Keratinocyte (primary cell): ENCODE measurements at regions not wholly inside any gene's neighbourhood (a gene's known extent, or its start where the extent isn't known, plus 50 kb on each side); places are given as distances from the start of the nearest gene placed in this dataset.

Experiments used
- CTCF ChIP-seq, 3 experiments: IDR thresholded peaks in 1 of 3; conservative IDR thresholded peaks in 1 of 3; optimal IDR thresholded peaks in 1 of 3; 2 replicates in 2 of 3; 3 replicates in 1 of 3; pipeline versions ENCODE3 to v1.5.1; 2011; ENCODE audit warnings: low read length in 3 of 3, mild to moderate bottlenecking in 3 of 3, moderate library complexity in 2 of 3, control low read depth in 1 of 3, inconsistent platforms in 1 of 3; ENCODE audit not compliant: insufficient read depth in 2 of 3; ENCODE audit errors: extremely low read depth in 1 of 3
- EZH2 ChIP-seq: IDR thresholded peaks from one replicate; pipeline ENCODE4 v1.6.1; 2012; ENCODE audit warnings: inconsistent platforms, mild to moderate bottlenecking, low read length, moderate library complexity

DNA sequence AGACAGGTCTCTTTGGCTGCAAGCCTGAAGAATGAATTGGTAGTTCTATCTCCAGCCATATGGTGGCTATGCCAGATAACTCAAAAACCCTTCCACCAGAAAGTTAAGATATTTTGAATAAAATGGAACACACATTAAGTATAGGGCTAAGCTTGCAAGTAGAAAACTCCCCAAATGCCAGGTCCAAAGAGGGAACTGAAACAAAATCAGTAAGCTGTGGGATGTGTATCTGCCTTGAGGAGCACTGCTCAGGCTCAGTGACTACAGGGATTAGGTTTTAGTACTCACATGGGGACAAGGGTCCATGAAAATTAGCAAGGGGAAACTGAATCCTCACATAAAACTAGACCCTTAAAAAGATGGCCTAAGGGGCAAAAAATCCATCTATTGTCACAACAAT is 115.7 kb upstream of the PMFBP1 start:
- TF ChIP-seq EZH2 (no peak), CTCF (optimal IDR thresholded peaks at IDR 0.05 in 1 of 3, IDR thresholded peaks at IDR 0.05 in 1 of 3, conservative IDR thresholded peaks at IDR 0.05 in 1 of 3; ENCODE audit: extremely low read depth in 1 of 3, insufficient read depth in 2 of 3, low read length in 3 of 3) (no peak)
